ENCODE measurements at regions not wholly inside any gene's neighbourhood (a gene's known extent, or its start where the extent isn't known, plus 50 kb on each side); places are given as distances from the start of the nearest gene placed in this dataset.

- DNase-seq (ENCODE audit: low read depth) = no peak
- no peak overlapping the region for H3K4me3 ChIP-seq (ENCODE audit: low read depth, low read length)
- no peak for TF ChIP-seq CTCF (IDR thresholded peaks at IDR 0.05; ENCODE audit: insufficient read depth, low read length)
Observed at GRCh38 chr4:180304321-180304720, 1938.9 kb upstream of the TENM3 start.

GRCh38 chr4:180310616-180311015, 1932.6 kb upstream of the TENM3 start:
- TF ChIP-seq CTCF (IDR thresholded peaks at IDR 0.05; ENCODE audit: insufficient read depth, low read length) = no peak
- DNase-seq (ENCODE audit: low read depth) = no peak
- no peak overlapping the region for H3K4me3 ChIP-seq (ENCODE audit: low read depth, low read length)

- TF ChIP-seq CTCF (IDR thresholded peaks at IDR 0.05; ENCODE audit: insufficient read depth, low read length) = no peak
- no peak overlapping the region for H3K4me3 ChIP-seq (ENCODE audit: low read depth, low read length)
- no peak for DNase-seq (ENCODE audit: low read depth)
Observed at GRCh38 chr4:180314972-180315371, 1928.2 kb upstream of the TENM3 start.

- no peak for TF ChIP-seq CTCF (IDR thresholded peaks at IDR 0.05; ENCODE audit: insufficient read depth, low read length)
- DNase-seq (ENCODE audit: low read depth) = no peak
- H3K4me3 ChIP-seq (ENCODE audit: low read depth, low read length) = no peak overlapping the region
Observed at GRCh38 chr4:180330521-180330920, 1912.7 kb upstream of the TENM3 start.

- no peak for TF ChIP-seq CTCF (IDR thresholded peaks at IDR 0.05; ENCODE audit: insufficient read depth, low read length)
- DNase-seq (ENCODE audit: low read depth) = no peak
- no peak overlapping the region for H3K4me3 ChIP-seq (ENCODE audit: low read depth, low read length)
Observed at GRCh38 chr4:180333162-180333561, 1910.0 kb upstream of the TENM3 start.

- no peak overlapping the region for H3K4me3 ChIP-seq (ENCODE audit: low read depth, low read length)
- TF ChIP-seq CTCF (IDR thresholded peaks at IDR 0.05; ENCODE audit: insufficient read depth, low read length) = no peak
- DNase-seq (ENCODE audit: low read depth) = no peak
Observed at GRCh38 chr4:180335566-180335965, 1907.6 kb upstream of the TENM3 start.

GRCh38 chr4:180336494-180337090, 1906.6 kb upstream of the TENM3 start:
- no peak for TF ChIP-seq CTCF (IDR thresholded peaks at IDR 0.05; ENCODE audit: insufficient read depth, low read length)

More at GRCh38 chr4:180336494-180337090, 1906.6 kb upstream of the TENM3 start:
- no peak overlapping the region for H3K4me3 ChIP-seq (ENCODE audit: low read depth, low read length)
- no peak for DNase-seq (ENCODE audit: low read depth)
